GM23248 (cell line): ENCODE measurements at regions not wholly inside any gene's neighbourhood (a gene's known extent, or its start where the extent isn't known, plus 50 kb on each side); places are given as distances from the start of the nearest gene placed in this dataset.

Experiments used
- DNase-seq: peaks from one replicate; pipeline ENCODE4 v3.0.0-alpha.2; 2015
- H2AFZ ChIP-seq: fragments of 200-600 bp; sonication (generic); 2 replicates; pipeline ENCODE4 v1.6.1; 2016; ENCODE audit warnings: antibody characterized with exemption
- H3F3A ChIP-seq: fragments of 200-600 bp; sonication (generic); 2 replicates; pipeline ENCODE4 v1.6.1; 2016; ENCODE audit warnings: mild to moderate bottlenecking, antibody characterized with exemption, mixed run types; ENCODE audit not compliant: insufficient read depth
- H3K27ac ChIP-seq: fragments of 200-600 bp; sonication (generic); 2 replicates; pipeline ENCODE4 v1.5.1; 2016; ENCODE audit warnings: mild to moderate bottlenecking
- H3K27me3 ChIP-seq: fragments of 200-600 bp; sonication (generic); replicated peaks from 2 replicates; pipeline ENCODE4 v1.6.1; 2016; ENCODE audit warnings: mild to moderate bottlenecking; ENCODE audit not compliant: insufficient read depth
- H3K36me3 ChIP-seq: fragments of 200-600 bp; sonication (generic); 2 replicates; pipeline ENCODE4 v1.6.1; 2016; ENCODE audit warnings: low read depth, mild to moderate bottlenecking
- H3K4me1 ChIP-seq: fragments of 200-600 bp; sonication (generic); 2 replicates; pipeline ENCODE4 v1.6.1; 2016; ENCODE audit warnings: mild to moderate bottlenecking; ENCODE audit not compliant: insufficient read depth
- H3K4me2 ChIP-seq: fragments of 200-600 bp; sonication (generic); one replicate; pipeline ENCODE4 v1.6.1; 2016; ENCODE audit warnings: mild to moderate bottlenecking; ENCODE audit not compliant: unreplicated experiment
- H3K4me3 ChIP-seq: fragments of 200-600 bp; sonication (generic); 2 replicates; pipeline ENCODE4 v1.5.1; 2016; ENCODE audit warnings: mild to moderate bottlenecking
- H3K79me2 ChIP-seq: fragments of 200-600 bp; sonication (generic); 2 replicates; pipeline ENCODE4 v1.6.1; 2016; ENCODE audit warnings: mild to moderate bottlenecking; ENCODE audit not compliant: insufficient read depth
- H3K9ac ChIP-seq: fragments of 200-600 bp; sonication (generic); 2 replicates; pipeline ENCODE4 v1.6.1; 2016; ENCODE audit warnings: mild to moderate bottlenecking
- H3K9me2 ChIP-seq: fragments of 200-600 bp; sonication (generic); 2 replicates; pipeline ENCODE4 v1.6.1; 2016; ENCODE audit warnings: mixed run types, mild to moderate bottlenecking, moderate library complexity; ENCODE audit not compliant: insufficient read depth
- H3K9me3 ChIP-seq: fragments of 200-600 bp; sonication (generic); one replicate; pipeline ENCODE4 v1.6.1; 2017; ENCODE audit warnings: low read depth
- H4K20me1 ChIP-seq: fragments of 200-600 bp; sonication (generic); 2 replicates; pipeline ENCODE4 v1.6.0; 2016; ENCODE audit not compliant: insufficient read depth
- EZH2 ChIP-seq: fragments of 200-600 bp; sonication (generic); IDR thresholded peaks from 2 replicates; pipeline ENCODE4 v1.6.1; 2018; ENCODE audit warnings: antibody characterized with exemption, mild to moderate bottlenecking; ENCODE audit not compliant: insufficient read depth, poor library complexity, severe bottlenecking
- EZH2phosphoT487 ChIP-seq: fragments of 200-600 bp; sonication (generic); IDR thresholded peaks from 2 replicates; pipeline ENCODE4 v1.6.1; 2018; ENCODE audit warnings: antibody characterized with exemption, moderate library complexity, mild to moderate bottlenecking, low read depth; ENCODE audit not compliant: insufficient read depth
- WGBS, 2 experiments: methylation state at CpG; one replicate each; pipeline ENCODE4 v1.1.6; 2015 to 2017; ENCODE audit warnings: low lambda C conversion rate in 2 of 2, low coverage in 1 of 2; ENCODE audit errors: missing lambda C conversion rate in 2 of 2; 5-methylcytosine and 5-hydroxymethylcytosine counted together
- in situ Hi-C: fragments of 300-500 bp; cut with MboI; formaldehyde crosslinking; loops from 2 replicates; pipeline ENCODE4 v1.15.0; 2020

DNA sequence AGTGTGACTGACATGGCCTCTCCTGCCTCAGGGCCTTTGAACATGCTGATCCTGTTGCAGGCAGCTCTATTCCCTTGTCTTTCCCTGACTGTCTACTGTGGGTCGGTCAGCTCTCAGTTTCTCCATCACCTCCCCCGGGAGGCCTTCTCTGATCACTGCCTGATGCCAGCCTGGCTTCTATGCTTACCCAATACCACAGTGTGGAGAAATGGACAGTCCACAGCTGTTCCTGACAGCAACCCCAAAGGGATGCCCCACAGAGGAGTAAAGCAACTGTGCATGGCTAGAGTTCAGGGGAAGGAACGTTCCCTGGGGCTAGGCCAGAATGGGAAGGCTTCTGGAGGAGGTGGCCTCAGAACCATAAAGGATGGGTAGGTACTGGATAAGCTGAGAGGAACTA lies 354.3 kb downstream of the MIAT start:
- no peak overlapping the region for H3K4me3 ChIP-seq
- no peak for TF ChIP-seq EZH2phosphoT487
- no peak for TF ChIP-seq EZH2
- H3K27ac ChIP-seq = no peak overlapping the region
- H3K4me1 ChIP-seq = no peaks in the 10 kb centered on the region
- no peak for DNase-seq
- 40 to 46% methylated on average over 3 of the region's 3 CpGs for WGBS, 2 experiments
- no peaks in the 10 kb centered on the region for H3K9me3 ChIP-seq
- H3K9ac ChIP-seq = no peak overlapping the region
- no peaks in the 10 kb centered on the region for H3K9me2 ChIP-seq
- no peak overlapping the region for H2AFZ ChIP-seq
- H3K79me2 ChIP-seq = no peaks in the 10 kb centered on the region
- H3F3A ChIP-seq = no peaks in the 10 kb centered on the region
- H3K36me3 ChIP-seq = no peaks in the 10 kb centered on the region
- H4K20me1 ChIP-seq = no peaks in the 10 kb centered on the region
- H3K27me3 ChIP-seq = peaks cover 6% of the 10 kb centered on the region
- H3K4me2 ChIP-seq = no peak overlapping the region
- in situ Hi-C loops = no loop called here

DNA sequence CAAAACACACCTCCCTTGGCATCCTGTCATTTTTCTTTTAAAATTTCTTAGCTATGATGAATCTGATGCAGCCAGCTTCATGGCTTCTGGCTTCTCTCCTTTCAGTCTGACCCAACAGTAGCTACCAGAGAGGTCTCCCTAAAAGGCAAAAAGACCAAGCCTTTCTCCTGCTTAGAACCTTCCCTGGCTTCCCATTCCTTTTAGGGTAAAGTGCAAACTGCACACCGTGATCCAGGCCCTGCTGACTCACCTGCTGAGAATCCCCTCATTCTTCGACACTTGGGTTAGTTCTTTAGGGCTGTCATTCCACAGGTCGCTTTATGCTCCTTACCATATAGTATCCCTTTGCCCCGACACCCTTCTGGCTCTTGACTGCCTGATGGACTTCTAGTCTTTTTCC lies 362.4 kb downstream of the MIAT start:
- Histone ChIP-seq H3K4me1 (no peaks in the 10 kb centered on the region), H3K36me3 (no peaks in the 10 kb centered on the region), H3K27me3 (peaks cover 23% of the 10 kb centered on the region), H3K4me2 (no peak overlapping the region), H2AFZ (no peak overlapping the region), H3K27ac (no peak overlapping the region), H3K4me3 (no peak overlapping the region), H3K79me2 (no peaks in the 10 kb centered on the region), H3K9me2 (no peaks in the 10 kb centered on the region), H3F3A (no peaks in the 10 kb centered on the region), H3K9ac (no peak overlapping the region), H3K9me3 (no peaks in the 10 kb centered on the region), H4K20me1 (no peaks in the 10 kb centered on the region)
- TF ChIP-seq EZH2 (no peak), EZH2phosphoT487 (no peak)
- WGBS, 2 experiments = 46 to 53% methylated on average over 4 of the region's 4 CpGs
- no peak for DNase-seq
- in situ Hi-C loops = no loop called here

DNA sequence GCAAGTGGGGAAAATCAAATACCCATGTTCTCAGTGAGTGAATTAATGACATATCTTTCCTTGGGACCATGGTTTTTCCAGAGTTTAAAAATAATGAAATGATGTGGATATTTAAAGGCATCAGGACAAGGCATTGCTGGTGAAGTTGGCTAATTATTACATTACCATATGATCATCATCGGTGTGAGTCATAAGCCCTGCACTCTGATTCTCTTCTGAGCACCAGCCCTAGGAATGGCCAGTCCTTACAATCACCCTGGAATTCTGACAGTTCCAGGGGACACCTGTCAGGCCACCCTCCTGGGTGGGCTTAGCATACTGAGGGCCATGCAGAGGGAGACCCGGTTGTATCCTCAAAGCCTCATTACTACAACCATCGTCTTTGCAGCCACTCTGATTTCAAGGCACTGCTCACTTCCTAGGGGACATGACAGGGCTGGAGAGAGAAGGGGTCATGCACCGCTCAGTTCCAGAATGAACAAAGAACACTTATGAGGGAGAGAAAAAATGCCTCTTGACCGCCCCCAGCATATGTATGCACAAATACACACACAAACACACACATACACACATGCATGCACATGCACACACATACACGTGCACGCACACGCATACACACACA lies 365.0 kb downstream of the MIAT start:
- Histone ChIP-seq H3K27me3 (peaks cover 16% of the 10 kb centered on the region; the same call in 1 of the 2 replicates), H2AFZ (no peak overlapping the region), H3K9me3 (no peaks in the 10 kb centered on the region), H3K36me3 (no peaks in the 10 kb centered on the region), H3K9ac (no peak overlapping the region), H3K9me2 (no peaks in the 10 kb centered on the region), H3K79me2 (no peaks in the 10 kb centered on the region), H3K4me1 (no peaks in the 10 kb centered on the region), H3K27ac (no peak overlapping the region), H3F3A (no peaks in the 10 kb centered on the region), H3K4me3 (no peak overlapping the region), H4K20me1 (no peaks in the 10 kb centered on the region), H3K4me2 (no peak overlapping the region)
- TF ChIP-seq EZH2phosphoT487 (no peak), EZH2 (no peak)
- DNase-seq = peak; percentile 31
- in situ Hi-C loops = no loop called here
- 62 to 64% methylated on average over 8 of the region's 8 CpGs for WGBS, 2 experiments

DNA sequence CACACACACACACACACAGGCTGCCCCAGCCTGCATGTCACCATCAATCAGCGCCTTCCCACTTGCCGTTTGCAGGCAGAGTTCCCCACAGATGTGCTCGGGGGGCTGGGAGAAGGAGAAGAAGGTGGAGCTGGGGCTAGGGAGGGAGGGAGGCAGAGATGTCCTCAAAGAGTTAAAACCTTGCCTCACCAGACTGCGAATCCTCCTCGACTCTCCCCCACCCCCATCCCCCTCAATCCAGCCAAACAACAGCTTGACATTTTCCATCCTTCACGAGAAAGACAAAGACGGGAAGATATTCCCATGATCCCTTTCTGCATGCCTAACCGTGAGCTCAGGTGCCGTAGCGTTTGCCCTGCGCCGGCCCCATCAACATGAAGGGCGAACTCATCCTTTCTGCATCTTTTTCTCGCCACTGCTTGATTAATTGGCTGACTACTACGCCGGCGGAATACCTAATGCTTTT lies 365.5 kb downstream of the MIAT start:
- H3K4me2 ChIP-seq = no peak overlapping the region
- no peak overlapping the region for H2AFZ ChIP-seq
- no peak for DNase-seq
- no peaks in the 10 kb centered on the region for H4K20me1 ChIP-seq
- H3K79me2 ChIP-seq = no peaks in the 10 kb centered on the region
- no peaks in the 10 kb centered on the region for H3K36me3 ChIP-seq
- no peak overlapping the region for H3K9ac ChIP-seq
- WGBS, 2 experiments = 47 to 50% methylated on average over 15 to 17 of the region's 17 CpGs
- in situ Hi-C loops = no loop called here
- H3K9me3 ChIP-seq = no peaks in the 10 kb centered on the region
- no peak for TF ChIP-seq EZH2
- TF ChIP-seq EZH2phosphoT487 = no peak
- H3K27me3 ChIP-seq = peaks cover 10% of the 10 kb centered on the region; the same call in 1 of the 2 replicates
- H3K27ac ChIP-seq = no peak overlapping the region
- H3F3A ChIP-seq = no peaks in the 10 kb centered on the region
- H3K9me2 ChIP-seq = no peaks in the 10 kb centered on the region
- H3K4me1 ChIP-seq = no peaks in the 10 kb centered on the region
- no peak overlapping the region for H3K4me3 ChIP-seq
